RWPE2 (cell line): ENCODE measurements at regions not wholly inside any gene's neighbourhood (a gene's known extent, or its start where the extent isn't known, plus 50 kb on each side); places are given as distances from the start of the nearest gene placed in this dataset.

Experiments
- ATAC-seq: fragments of 200-7000 bp; cut with Tn5 transposase; 3 replicates; pipeline ENCODE4 v1.9.1; 2021; ENCODE audit warnings: low read depth
- DNase-seq: peaks from one replicate; pipeline ENCODE4 v3.0.0-alpha.2; 2020; ENCODE audit warnings: low spot score
- H3K27ac ChIP-seq: fragments of 450-650 bp; 2 replicates; pipeline ENCODE4 v1.5.1; 2017; ENCODE audit warnings: mild to moderate bottlenecking; ENCODE audit not compliant: poor library complexity, severe bottlenecking
- H3K27me3 ChIP-seq: fragments of 250-450 bp; sonication (Bioruptor Pico); 2 replicates; pipeline ENCODE4 v1.5.1; 2021; ENCODE audit warnings: mild to moderate bottlenecking, moderate library complexity; ENCODE audit not compliant: insufficient read depth, poor library complexity, severe bottlenecking
- H3K36me3 ChIP-seq: fragments of 250-450 bp; sonication (Bioruptor Pico); 2 replicates; pipeline ENCODE4 v1.5.1; 2020; ENCODE audit warnings: low read depth, mild to moderate bottlenecking, moderate library complexity
- H3K4me1 ChIP-seq: fragments of 250-450 bp; sonication (Bioruptor Pico); 2 replicates; pipeline ENCODE4 v1.5.1; 2021; ENCODE audit warnings: mild to moderate bottlenecking, moderate library complexity; ENCODE audit not compliant: insufficient read depth, poor library complexity, severe bottlenecking
- H3K4me3 ChIP-seq: fragments of 250-450 bp; sonication (Bioruptor Pico); 2 replicates; pipeline ENCODE4 v1.5.1; 2021; ENCODE audit warnings: mild to moderate bottlenecking, moderate library complexity; ENCODE audit not compliant: severe bottlenecking
- H3K9me3 ChIP-seq: fragments of 250-450 bp; sonication (Bioruptor Pico); 2 replicates; pipeline ENCODE4 v1.5.1; 2021; ENCODE audit warnings: mild to moderate bottlenecking, moderate library complexity; ENCODE audit not compliant: severe bottlenecking
- CTCF ChIP-seq: fragments of 450-650 bp; IDR thresholded peaks from one replicate; pipeline ENCODE4 v1.5.1; 2017; ENCODE audit warnings: mild to moderate bottlenecking, moderate library complexity; ENCODE audit not compliant: poor library complexity, severe bottlenecking

- no peaks in the 10 kb centered on the region for H3K36me3 ChIP-seq
- no peaks in the 10 kb centered on the region for H3K27me3 ChIP-seq
- H3K27ac ChIP-seq = no peak overlapping the region
Observed at GRCh38 chr1:221916176-221916575, 174.3 kb upstream of the DUSP10 start.

GRCh38 chr1:221915764-221916163 lies 173.9 kb upstream of the DUSP10 start:
- no peak for TF ChIP-seq CTCF
- no peaks in the 10 kb centered on the region for H3K36me3 ChIP-seq
- no peaks in the 10 kb centered on the region for H3K27me3 ChIP-seq
- no peak for ATAC-seq
- no peaks in the 10 kb centered on the region for H3K4me1 ChIP-seq
- no peak overlapping the region for H3K27ac ChIP-seq
- no peak for DNase-seq
- H3K4me3 ChIP-seq = no peak overlapping the region
- no peaks in the 10 kb centered on the region for H3K9me3 ChIP-seq

More at GRCh38 chr1:221916176-221916575, 174.3 kb upstream of the DUSP10 start:
- Histone ChIP-seq H3K9me3 (no peaks in the 10 kb centered on the region), H3K4me3 (no peak overlapping the region), H3K4me1 (no peaks in the 10 kb centered on the region)
- TF ChIP-seq CTCF = no peak
- DNase-seq = no peak
- no peak for ATAC-seq

- no peak overlapping the region for H3K4me3 ChIP-seq
- H3K9me3 ChIP-seq = no peaks in the 10 kb centered on the region
- no peak for DNase-seq
- no peak for TF ChIP-seq CTCF
- no peak overlapping the region for H3K27ac ChIP-seq
- no peaks in the 10 kb centered on the region for H3K27me3 ChIP-seq
- H3K4me1 ChIP-seq = no peaks in the 10 kb centered on the region
- ATAC-seq = no peak
- H3K36me3 ChIP-seq = no peaks in the 10 kb centered on the region
Observed at GRCh38 chr1:221913351-221913892, 171.5 kb upstream of the DUSP10 start.

GRCh38 chr1:221912230-221912629 lies 170.3 kb upstream of the DUSP10 start:
- TF ChIP-seq CTCF = no peak
- H3K4me3 ChIP-seq = no peak overlapping the region
- no peaks in the 10 kb centered on the region for H3K27me3 ChIP-seq
- no peaks in the 10 kb centered on the region for H3K36me3 ChIP-seq
- DNase-seq = no peak
- H3K27ac ChIP-seq = no peak overlapping the region
- ATAC-seq = no peak
- H3K4me1 ChIP-seq = no peaks in the 10 kb centered on the region
- H3K9me3 ChIP-seq = no peaks in the 10 kb centered on the region

- no peak for DNase-seq
- Histone ChIP-seq H3K27ac (no peak overlapping the region), H3K4me3 (no peak overlapping the region), H3K27me3 (no peaks in the 10 kb centered on the region), H3K4me1 (no peaks in the 10 kb centered on the region), H3K9me3 (no peaks in the 10 kb centered on the region), H3K36me3 (no peaks in the 10 kb centered on the region)
- no peak for ATAC-seq
- no peak for TF ChIP-seq CTCF
Observed at GRCh38 chr1:221911714-221912113, 169.8 kb upstream of the DUSP10 start.
